IMR-90 (cell line): ENCODE measurements at regions not wholly inside any gene's neighbourhood (a gene's known extent, or its start where the extent isn't known, plus 50 kb on each side); places are given as distances from the start of the nearest gene placed in this dataset.
"Not testable (repeated sequence)": the region's sequence is repeated elsewhere in the genome, so short reads cannot be mapped to it uniquely, and the experiment has no call there.

Experiments
- MXI1 ChIP-seq: IDR thresholded peaks from 2 replicates; pipeline ENCODE4 v1.6.1; 2012; ENCODE audit warnings: low read depth, mild to moderate bottlenecking, low read length, moderate library complexity, borderline replicate concordance
- TF ChIP-seq, protein P1 (sequence below): conservative IDR thresholded peaks from 2 replicates; pipeline ENCODE4 v1.5.1; 2012; ENCODE audit warnings: mild to moderate bottlenecking, low read depth, low read length, improper control_type of control experiment

DNA sequence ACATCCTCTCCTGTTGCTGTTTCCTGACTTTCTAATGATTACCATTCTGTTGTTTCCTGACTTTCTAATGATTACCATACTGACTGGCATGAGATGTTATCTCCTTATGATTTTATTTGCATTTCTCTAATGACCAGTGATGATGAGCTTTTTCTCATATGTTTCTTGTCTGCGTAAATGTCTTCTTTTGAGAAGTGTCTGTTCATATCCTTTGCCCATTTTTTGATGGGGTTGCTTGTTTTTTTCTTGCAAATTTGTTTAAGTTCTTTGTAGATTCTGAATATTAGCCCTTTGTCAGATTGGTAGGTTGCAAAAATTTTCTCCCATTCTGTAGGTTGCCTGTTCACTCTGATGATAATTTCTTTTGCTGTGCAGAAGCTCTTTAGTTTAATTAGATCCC is 1216.5 kb downstream of the BRINP3 start:
- TF ChIP-seq, protein P1, sequence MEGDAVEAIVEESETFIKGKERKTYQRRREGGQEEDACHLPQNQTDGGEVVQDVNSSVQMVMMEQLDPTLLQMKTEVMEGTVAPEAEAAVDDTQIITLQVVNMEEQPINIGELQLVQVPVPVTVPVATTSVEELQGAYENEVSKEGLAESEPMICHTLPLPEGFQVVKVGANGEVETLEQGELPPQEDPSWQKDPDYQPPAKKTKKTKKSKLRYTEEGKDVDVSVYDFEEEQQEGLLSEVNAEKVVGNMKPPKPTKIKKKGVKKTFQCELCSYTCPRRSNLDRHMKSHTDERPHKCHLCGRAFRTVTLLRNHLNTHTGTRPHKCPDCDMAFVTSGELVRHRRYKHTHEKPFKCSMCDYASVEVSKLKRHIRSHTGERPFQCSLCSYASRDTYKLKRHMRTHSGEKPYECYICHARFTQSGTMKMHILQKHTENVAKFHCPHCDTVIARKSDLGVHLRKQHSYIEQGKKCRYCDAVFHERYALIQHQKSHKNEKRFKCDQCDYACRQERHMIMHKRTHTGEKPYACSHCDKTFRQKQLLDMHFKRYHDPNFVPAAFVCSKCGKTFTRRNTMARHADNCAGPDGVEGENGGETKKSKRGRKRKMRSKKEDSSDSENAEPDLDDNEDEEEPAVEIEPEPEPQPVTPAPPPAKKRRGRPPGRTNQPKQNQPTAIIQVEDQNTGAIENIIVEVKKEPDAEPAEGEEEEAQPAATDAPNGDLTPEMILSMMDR: not testable (repeated sequence)
- not testable (repeated sequence) for TF ChIP-seq MXI1
